ENCODE measurements at regions not wholly inside any gene's neighbourhood (a gene's known extent, or its start where the extent isn't known, plus 50 kb on each side); places are given as distances from the start of the nearest gene placed in this dataset.
"Not testable (repeated sequence)": the region's sequence is repeated elsewhere in the genome, so short reads cannot be mapped to it uniquely, and the experiment has no call there.

DNA sequence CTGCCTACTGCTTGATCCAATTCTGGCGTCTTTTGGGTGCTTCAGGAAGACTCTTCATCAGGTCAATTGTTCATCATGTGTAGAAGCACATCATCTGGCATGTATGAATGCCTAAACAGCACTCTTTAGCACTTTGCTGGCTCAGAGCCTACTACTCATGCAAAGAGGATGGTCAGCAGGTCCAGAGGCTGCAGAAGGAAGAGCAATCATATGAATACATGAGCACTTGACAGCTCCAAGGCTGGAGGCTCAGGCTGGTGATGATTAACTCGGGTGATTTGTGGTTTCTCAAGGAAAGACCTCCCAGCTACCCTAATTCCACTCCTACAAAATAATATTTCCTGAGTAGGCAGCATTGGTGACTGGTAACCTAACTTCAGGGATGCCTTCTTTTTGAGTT lies 103.8 kb upstream of the CXCL13 start:
- intact Hi-C loops (cut with micrococcal nuclease) = no loop called here

DNA sequence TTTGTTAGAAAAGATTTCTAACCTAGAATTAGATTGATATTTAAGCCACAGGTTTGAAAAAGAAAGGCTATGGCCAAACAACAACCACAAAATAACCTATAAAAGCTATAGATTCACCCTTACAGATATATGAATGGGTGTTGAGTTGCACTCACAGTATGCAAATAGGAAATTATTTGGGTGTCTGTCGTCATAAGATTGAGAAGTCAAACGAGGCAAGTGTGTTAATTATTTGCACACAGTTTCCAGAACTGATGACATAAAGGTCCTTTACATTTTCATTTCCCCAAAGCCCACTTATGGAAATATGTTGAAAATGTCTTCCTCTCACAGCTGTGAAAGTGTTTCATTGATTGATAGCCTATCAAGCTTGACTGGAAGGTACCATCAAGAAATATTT lies 101.2 kb upstream of the CXCL13 start:
- intact Hi-C loops (cut with micrococcal nuclease) = no loop called here

DNA sequence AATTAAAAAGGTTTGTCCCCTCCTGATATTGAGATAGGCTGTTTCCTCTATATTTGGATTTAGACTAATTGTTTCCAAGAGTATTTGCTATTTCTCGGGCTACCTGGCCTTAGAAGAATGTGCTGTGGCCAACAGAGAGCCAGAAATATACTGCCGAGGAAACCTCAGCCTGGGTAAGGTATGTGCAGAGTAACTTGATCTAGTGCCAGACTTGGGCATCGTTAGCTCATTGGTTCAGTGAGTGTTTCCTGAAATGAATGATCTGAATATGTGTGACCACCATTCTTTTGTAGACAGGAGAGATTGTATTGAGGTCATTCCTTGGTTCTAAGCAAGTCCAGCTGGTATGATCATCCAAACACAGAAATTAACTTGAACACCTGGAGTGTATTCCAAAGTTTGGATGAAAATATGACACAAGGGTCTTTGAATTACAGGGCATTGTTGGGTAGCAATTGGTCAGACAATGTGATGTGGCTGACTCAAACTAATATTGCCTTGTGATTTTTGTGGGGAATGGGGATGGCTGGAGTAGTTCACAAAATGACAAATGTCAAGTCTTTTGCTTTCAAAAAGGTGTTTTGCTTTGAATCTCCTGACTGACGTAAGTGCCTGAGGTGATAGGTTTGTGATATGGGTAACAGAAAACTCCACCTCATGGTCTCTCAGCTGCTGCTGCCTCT lies 100.2 kb upstream of the CXCL13 start:
- intact Hi-C loops (cut with micrococcal nuclease) = no loop called here

DNA sequence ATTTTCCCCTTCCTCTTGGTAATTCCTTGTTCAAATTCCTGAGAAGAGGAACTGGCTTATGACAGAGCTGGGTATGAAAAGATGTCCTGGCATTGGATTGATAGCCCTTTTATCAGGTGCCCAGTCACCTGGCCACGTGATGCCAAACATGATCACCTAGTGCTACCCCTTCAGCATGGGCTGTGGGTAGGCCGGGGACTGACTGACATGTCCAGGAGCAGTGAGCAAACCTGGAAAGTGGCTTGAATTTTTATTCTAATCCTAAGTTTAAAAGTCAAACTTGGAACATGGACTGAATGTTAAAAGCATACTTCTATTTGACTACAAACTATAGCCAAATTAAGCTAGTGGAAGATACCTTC lies 99.7 kb upstream of the CXCL13 start:
- intact Hi-C loops (cut with micrococcal nuclease) = no loop called here

DNA sequence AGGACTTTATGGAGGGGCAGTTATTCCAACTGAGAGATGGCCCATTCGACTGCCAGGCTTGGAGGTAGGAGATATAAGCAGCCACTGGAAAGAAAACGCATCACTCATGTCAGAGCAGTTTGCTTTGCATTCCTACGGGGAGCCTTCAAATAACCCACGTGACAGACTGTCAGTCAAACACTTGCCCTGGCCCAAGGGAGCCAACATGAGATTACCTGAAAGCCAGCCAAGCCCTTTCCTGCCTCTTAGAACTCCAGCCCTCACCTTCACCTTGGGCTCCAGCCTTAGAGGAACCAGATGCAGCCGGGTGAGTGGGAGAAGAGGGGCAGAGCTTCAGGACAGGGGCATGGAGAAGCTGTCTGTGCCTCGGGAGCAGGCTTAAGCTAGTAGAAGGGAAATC lies 95.3 kb upstream of the CXCL13 start:
- intact Hi-C loops (cut with micrococcal nuclease) = no loop called here

DNA sequence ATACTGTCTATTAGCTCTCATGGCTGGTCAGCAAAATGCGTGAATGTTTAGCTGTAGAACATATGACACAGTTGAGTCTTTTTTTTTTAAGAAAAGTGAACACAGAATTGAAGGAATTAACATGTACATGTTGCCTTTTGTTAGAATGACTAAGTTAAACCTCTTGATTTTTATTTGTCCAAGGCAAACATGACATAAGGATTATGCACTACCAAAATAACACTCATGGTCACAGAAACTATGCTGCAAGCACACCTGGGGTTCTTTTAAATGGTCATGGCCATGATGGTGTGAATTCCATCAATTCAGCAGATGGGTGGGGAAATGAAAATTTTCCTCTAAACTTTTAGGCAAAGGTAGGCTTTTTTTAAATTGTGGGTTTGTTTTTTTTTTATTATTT lies 80.1 kb upstream of the CXCL13 start:
- intact Hi-C loops (cut with micrococcal nuclease) = no loop called here

DNA sequence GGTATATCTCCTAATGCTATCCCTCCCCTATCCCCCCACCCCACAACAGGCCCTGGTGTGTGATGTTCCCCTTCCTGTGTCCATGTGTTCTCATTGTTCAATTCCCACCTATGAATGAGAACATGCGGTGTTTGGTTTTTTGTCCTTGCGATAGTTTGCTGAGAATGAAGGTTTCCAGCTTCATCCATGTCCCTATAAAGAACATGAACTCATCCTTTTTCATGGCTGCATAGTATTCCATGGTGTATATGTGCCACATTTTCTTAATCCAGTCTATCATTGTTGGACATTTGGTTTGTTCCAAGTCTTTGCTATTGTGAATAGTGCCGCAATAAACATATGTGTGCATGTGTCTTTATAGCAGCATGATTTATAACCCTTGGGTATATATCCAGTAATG lies 77.7 kb upstream of the CXCL13 start:
- intact Hi-C loops (cut with micrococcal nuclease) = not testable (repeated sequence)

DNA sequence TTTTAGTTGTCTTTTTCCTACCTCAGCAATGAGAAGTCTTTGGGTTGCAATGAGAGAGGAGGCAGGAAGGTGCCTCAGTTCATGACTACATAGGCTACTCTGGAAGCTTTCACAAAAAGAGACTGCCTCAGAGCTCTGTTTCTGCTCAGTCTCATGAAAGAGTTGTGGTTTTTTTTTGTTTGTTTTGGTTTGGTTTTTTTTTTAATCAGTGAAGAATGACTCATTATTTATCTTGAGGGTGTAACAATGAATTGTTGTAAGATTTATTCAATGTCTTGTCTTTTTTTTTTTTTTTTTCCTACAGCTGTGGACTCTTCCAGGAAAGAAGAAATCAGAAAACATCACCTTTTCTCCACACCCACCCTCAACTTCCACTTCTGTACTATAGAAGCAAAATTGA lies 67.5 kb upstream of the CXCL13 start:
- intact Hi-C loops (cut with micrococcal nuclease) = no loop called here

DNA sequence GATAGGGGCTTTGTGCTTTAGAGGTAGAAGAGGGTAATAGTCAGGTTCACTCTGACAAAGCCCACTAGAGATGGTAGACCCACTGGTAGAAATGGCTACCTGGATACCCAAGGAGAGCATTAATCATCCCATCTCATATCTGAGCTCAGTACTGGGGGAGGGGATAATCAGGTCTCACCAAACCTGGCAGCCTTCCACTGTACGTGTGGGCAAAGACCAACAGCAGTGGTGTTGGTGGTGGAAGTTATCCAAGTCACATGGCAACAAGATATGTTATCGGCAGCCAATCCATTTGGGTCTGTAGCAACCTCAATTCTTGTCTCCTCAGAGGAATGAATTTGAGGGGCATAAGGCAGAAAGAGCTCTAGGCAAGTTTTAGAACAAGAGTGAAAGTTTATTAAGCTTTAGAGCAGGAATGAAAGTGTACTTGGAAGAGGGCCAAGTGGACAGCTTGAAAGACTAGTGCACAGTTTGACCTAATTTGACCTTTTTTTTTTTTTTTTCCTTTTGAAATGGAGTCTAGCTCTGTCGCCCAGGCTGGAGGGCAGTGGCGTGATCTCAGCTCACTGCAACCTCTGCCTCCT lies 67.0 kb upstream of the CXCL13 start:
- intact Hi-C loops (cut with micrococcal nuclease) = no loop called here
